T-helper 2 cell treated with Interferon-gamma antibody and Interleukin-4, amounts not matched to agents 100 ng/mL and 5 ng/mL, for 36 hours (primary cell): ENCODE measurements at regions not wholly inside any gene's neighbourhood (a gene's known extent, or its start where the extent isn't known, plus 50 kb on each side); places are given as distances from the start of the nearest gene placed in this dataset.

Experiments used
- intact Hi-C: fragments of 100-400 bp; cut with micrococcal nuclease; formaldehyde crosslinking; loops from one replicate; pipeline ENCODE4 v1.15.1; 2023

- intact Hi-C loops, result no loop called here
Measured at GRCh38 chr7:136807598-136807997, 60.9 kb upstream of the CHRM2 start.

- intact Hi-C loops, result no loop called here
Measured at GRCh38 chr7:136803028-136803427, 65.4 kb upstream of the CHRM2 start.

- intact Hi-C loops, result no loop called here
Measured at GRCh38 chr7:136783934-136784333, 84.5 kb upstream of the CHRM2 start.

GRCh38 chr7:136741941-136742340, 126.5 kb upstream of the CHRM2 start:
- intact Hi-C loops, result no loop called here

GRCh38 chr7:136728945-136729344, 139.5 kb upstream of the CHRM2 start:
- intact Hi-C loops, result no loop called here

- intact Hi-C loops, result no loop called here
Measured at GRCh38 chr7:136726460-136726859, 142.0 kb upstream of the CHRM2 start.

- intact Hi-C loops, result no loop called here
Measured at GRCh38 chr7:136717910-136718557, 150.4 kb upstream of the CHRM2 start.

GRCh38 chr7:136714062-136714461, 154.4 kb upstream of the CHRM2 start:
- intact Hi-C loops, result no loop called here

GRCh38 chr7:136710751-136711150, 157.7 kb upstream of the CHRM2 start:
- intact Hi-C loops, result no loop called here

- intact Hi-C loops, result no loop called here
Measured at GRCh38 chr7:136709876-136710275, 158.6 kb upstream of the CHRM2 start.

- intact Hi-C loops, result no loop called here
Measured at GRCh38 chr7:136702913-136703312, 165.5 kb upstream of the CHRM2 start.

- intact Hi-C loops, result no loop called here
Measured at GRCh38 chr7:136698977-136699376, 169.5 kb upstream of the CHRM2 start.

GRCh38 chr7:136698231-136698630, 170.2 kb upstream of the CHRM2 start:
- intact Hi-C loops, result no loop called here

- intact Hi-C loops, result no loop called here
Measured at GRCh38 chr7:136697271-136697670, 171.2 kb upstream of the CHRM2 start.

- intact Hi-C loops, result no loop called here
Measured at GRCh38 chr7:136693166-136694119, 175.0 kb upstream of the CHRM2 start.

- intact Hi-C loops, result no loop called here
Measured at GRCh38 chr7:136692221-136692620, 176.2 kb upstream of the CHRM2 start.

GRCh38 chr7:136688601-136689000, 179.9 kb upstream of the CHRM2 start:
- intact Hi-C loops, result no loop called here

GRCh38 chr7:136687693-136688322, 180.6 kb upstream of the CHRM2 start:
- intact Hi-C loops, result no loop called here

- intact Hi-C loops, result no loop called here
Measured at GRCh38 chr7:136685501-136686173, 182.8 kb upstream of the CHRM2 start.

GRCh38 chr7:136677471-136678365, 190.7 kb upstream of the CHRM2 start:
- intact Hi-C loops, result no loop called here

GRCh38 chr7:136667584-136667983, 200.9 kb upstream of the CHRM2 start:
- intact Hi-C loops, result no loop called here
